ENCODE measurements at regions not wholly inside any gene's neighbourhood (a gene's known extent, or its start where the extent isn't known, plus 50 kb on each side); places are given as distances from the start of the nearest gene placed in this dataset.
A peak's percentile ranks its signal among the peaks of the same experiment; 100 is the strongest.

GRCh38 chr9:13661014-13661413 lies 381.5 kb upstream of the MPDZ start:
- in situ Hi-C loops (cut with HindIII; ENCODE audit: extremely low pct_ligation_motif_present, low pct_unique_long_range_greater_than_20kb) = no loop called here
- H3K79me2 ChIP-seq (ENCODE audit: insufficient read depth, low read length) = no peaks in the 10 kb centered on the region
- H3K4me1 ChIP-seq (ENCODE audit: insufficient read depth, low read length) = no peaks in the 10 kb centered on the region
- H3K9me3 ChIP-seq (ENCODE audit: low read length) = no peaks in the 10 kb centered on the region
- H3K27me3 ChIP-seq (ENCODE audit: control insufficient read depth in 1 of 2, insufficient read depth in 2 of 2, low read length in 2 of 2) = no peaks in the 10 kb centered on the region
- no TSS peak for BruUV-seq (replicated peaks)
- H4K20me1 ChIP-seq (ENCODE audit: insufficient read depth, low read length) = no peaks in the 10 kb centered on the region
- H3K4me2 ChIP-seq (ENCODE audit: low read depth, low read length) = peak overlapping the region; percentile 23; the same call in 1 of the 2 replicates
- H2AFZ ChIP-seq (ENCODE audit: low read length) = no peak overlapping the region
- no peak overlapping the region for H3K9ac ChIP-seq (ENCODE audit: insufficient read depth, low read depth, low read length)
- no peak for FAIRE-seq
- no peak for ATAC-seq
- TF ChIP-seq SP140L (CRISPR knock-in tag; IDR thresholded peaks at IDR 0.05; ENCODE audit: borderline replicate concordance) (no peak), RFXANK (CRISPR knock-in tag; IDR thresholded peaks at IDR 0.05) (no peak), ZNF580 (CRISPR knock-in tag; IDR thresholded peaks at IDR 0.05; ENCODE audit: borderline replicate concordance, low read depth) (no peak), MXD3 (CRISPR knock-in tag; IDR thresholded peaks at IDR 0.05) (no peak), DBP (CRISPR knock-in tag; IDR thresholded peaks at IDR 0.05; ENCODE audit: not compliant biosample characterization) (no peak), SETDB1 (CRISPR knock-in tag; IDR thresholded peaks at IDR 0.05; ENCODE audit: borderline replicate concordance) (no peak), SMARCE1 (IDR thresholded peaks at IDR 0.05; ENCODE audit: borderline replicate concordance) (no peak), TMF1 (CRISPR knock-in tag; IDR thresholded peaks at IDR 0.05; ENCODE audit: low read depth) (no peak), NR1H2 (CRISPR knock-in tag; IDR thresholded peaks at IDR 0.05; ENCODE audit: borderline replicate concordance, low read depth) (no peak), ZNF20 (CRISPR knock-in tag; IDR thresholded peaks at IDR 0.05) (no peak), ZNF33A (CRISPR knock-in tag; IDR thresholded peaks at IDR 0.05; ENCODE audit: borderline replicate concordance) (no peak), ISL2 (CRISPR knock-in tag; IDR thresholded peaks at IDR 0.05) (no peak), NR2F6 (IDR thresholded peaks at IDR 0.05) (no peak), NR2F6 (CRISPR knock-in tag; IDR thresholded peaks at IDR 0.05) (no peak)
- TF ChIP-seq, protein P1, sequence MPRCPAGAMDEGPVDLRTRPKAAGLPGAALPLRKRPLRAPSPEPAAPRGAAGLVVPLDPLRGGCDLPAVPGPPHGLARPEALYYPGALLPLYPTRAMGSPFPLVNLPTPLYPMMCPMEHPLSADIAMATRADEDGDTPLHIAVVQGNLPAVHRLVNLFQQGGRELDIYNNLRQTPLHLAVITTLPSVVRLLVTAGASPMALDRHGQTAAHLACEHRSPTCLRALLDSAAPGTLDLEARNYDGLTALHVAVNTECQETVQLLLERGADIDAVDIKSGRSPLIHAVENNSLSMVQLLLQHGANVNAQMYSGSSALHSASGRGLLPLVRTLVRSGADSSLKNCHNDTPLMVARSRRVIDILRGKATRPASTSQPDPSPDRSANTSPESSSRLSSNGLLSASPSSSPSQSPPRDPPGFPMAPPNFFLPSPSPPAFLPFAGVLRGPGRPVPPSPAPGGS (CRISPR knock-in tag; IDR thresholded peaks at IDR 0.05) = no peak
- no peak overlapping the region for H3K27ac ChIP-seq (ENCODE audit: extremely low read length, insufficient read depth, low read length)
- WGBS (ENCODE audit: low lambda C conversion rate) = 0% methylated on average over 3 of the region's 3 CpGs
- H3K4me3 ChIP-seq (replicated peaks in 1 of 3; ENCODE audit: insufficient read depth in 1 of 3, low read depth in 2 of 3, low read length in 3 of 3) = no peak overlapping the region
- no peaks in the 10 kb centered on the region for H3K36me3 ChIP-seq (replicated peaks in 1 of 2; ENCODE audit: control insufficient read depth in 1 of 2, insufficient read depth in 2 of 2, low read length in 2 of 2)
- intact Hi-C loops (cut with micrococcal nuclease; ENCODE audit: unreplicated experiment) = no loop called here
- DNase-seq (ENCODE audit: low spot score) = no peak
- POLR2A ChIA-PET = no interaction called here
- CTCF ChIA-PET (ENCODE audit: low intra/inter-chr PET ratio, low total read pairs) = no interaction called here
